Hematopoietic multipotent progenitor cell treated with erythropoietin and hydrocortisone succinate and interleukin-3 and kit ligand, for 6 days (in vitro differentiated cells): ENCODE measurements at regions not wholly inside any gene's neighbourhood (a gene's known extent, or its start where the extent isn't known, plus 50 kb on each side); places are given as distances from the start of the nearest gene placed in this dataset.
"Not testable (repeated sequence)": the region's sequence is repeated elsewhere in the genome, so short reads cannot be mapped to it uniquely, and the experiment has no call there.

Experiments
- DNase-seq: peaks from one replicate; pipeline ENCODE4 v3.0.0-alpha.2; 2015

DNA sequence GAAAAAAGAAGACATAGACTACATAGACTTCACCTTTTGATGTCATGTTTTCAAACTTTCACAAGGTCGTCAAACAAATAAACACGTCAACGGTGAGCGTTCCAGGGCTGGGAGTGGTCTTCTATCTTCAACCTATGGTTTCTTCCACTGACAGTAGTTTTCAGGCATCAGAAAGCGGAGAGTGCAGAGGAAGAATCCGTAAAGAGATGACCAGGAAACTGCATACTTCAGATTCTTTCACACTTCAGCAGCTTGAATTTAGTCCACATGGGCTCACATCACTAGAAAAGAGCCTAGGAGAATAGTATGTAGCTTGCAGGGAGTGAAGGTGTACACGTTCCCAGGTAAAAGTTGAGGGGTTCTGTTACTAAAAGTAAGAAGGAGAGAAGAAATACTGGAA lies 58.5 kb downstream of the NPY1R start:
- DNase-seq: no peak

DNA sequence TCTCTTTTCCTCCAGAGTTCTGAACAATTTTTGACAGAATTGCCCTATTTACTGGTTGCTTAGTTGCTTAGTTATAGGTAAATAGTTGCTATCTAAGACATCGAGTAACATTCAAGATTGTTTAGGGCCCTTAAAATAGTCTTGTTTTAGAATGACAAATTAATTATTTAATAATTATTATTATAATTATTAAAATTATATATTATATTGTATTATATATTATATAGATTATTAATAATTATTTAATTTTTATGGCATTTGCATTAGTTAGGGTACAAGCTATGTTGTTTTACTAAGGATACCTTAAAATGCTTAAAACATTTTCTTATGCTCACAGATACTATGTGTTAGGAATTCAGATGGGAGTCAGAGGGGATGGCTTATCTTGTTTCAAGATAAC lies 59.2 kb downstream of the NPY1R start:
- no peak for DNase-seq

DNA sequence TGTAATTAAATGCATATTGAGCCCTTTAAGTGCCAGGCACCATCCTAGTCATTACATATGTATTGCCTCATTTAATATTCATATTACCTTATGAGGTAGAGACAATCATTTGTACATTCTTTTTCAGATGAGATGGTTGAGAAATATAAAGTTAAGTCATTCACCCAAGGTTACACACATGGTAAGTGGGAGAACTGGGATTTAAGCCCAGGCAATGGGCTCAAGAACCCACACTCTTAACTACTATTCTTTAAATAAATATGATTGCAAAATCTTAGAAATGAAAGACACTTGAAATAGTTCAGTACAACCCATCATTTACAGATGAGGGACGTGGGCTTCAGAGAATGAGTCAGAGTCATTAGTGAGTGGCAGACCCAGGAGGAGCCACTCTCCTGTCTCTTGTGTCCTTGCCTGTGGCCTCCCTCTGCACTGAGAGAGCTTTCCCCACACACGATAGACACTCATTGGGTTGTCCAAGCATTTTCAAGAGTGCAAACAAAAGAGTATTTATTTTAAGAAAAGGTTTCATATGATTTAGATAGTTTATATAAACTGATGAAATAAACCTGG lies 60.8 kb downstream of the NPY1R start:
- DNase-seq: no peak

DNA sequence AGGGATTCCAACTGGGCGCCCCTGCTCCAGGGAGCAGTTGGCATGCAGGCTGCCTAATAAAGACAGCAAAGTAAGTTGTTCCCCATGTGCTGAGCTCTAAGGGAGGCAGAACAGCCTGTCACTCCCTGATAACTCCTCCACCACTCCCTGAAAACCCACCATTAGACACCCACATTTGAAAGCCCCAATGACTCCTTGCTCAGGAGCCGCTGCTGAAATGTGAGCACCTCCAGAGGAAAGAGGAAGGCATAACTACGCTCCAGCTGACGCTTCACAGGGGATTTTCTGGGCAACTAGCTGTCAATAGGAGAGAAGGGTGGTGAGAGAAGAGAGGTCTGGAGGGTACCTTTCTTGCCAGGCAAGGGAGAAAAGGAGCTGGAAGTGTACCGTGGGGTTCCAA lies 62.5 kb downstream of the NPY1R start:
- DNase-seq: no peak

DNA sequence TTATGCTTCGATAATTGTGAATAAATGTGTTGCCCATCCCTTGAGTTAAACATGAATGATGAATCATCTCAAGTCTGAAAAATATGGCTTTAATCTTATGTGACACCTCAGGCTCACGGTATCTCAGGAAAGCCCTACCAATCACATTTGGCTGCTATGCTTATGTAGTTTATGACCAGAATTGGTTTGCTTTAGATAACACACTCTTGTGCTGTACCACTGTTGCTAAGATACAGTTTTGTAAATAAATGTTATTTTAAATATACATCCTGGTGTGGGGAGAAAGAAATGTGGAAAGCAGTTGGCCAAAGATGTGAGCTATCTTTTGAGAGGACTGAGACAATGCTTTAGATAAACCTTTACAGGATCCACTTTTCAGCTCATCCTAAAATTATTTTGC lies 63.2 kb downstream of the NPY1R start:
- no peak for DNase-seq

DNA sequence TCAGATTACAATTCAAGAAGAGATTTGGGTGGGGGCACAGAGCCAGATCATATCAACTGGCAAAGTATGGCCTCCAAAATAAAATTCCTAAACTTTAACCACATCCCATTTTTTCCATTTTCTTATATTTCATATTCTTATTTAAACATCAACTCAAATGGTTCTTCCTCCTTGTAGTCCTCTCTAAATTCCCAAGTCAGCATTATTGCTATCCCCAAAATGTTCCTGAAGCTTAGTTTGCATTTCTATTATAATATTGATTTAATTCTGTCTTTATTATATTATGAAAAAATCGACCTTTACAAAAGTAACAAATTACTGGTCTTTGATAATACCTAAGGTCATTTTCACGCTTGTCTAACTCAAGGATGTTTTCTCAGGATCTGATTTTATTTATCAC lies 67.5 kb downstream of the NPY1R start:
- DNase-seq: no peak

DNA sequence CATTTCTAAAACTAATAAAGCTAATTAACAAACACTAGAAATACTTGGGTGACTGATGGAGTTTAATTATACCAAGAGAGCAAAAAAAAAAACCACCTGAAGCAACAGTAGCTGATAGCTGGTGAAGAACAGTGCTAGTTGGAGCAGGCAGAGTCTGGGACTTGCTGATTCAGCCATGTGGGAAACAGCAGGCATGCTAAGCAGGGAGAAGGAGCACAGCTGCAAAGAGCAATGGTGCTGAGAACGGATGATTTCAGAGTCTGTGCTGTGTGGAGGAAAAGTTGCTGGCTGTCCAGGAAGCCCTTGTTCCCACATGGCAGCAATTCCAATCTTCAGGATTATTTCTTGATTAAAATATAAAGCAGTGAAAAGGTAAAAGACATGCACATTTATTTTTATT lies 68.8 kb downstream of the NPY1R start:
- DNase-seq: no peak

DNA sequence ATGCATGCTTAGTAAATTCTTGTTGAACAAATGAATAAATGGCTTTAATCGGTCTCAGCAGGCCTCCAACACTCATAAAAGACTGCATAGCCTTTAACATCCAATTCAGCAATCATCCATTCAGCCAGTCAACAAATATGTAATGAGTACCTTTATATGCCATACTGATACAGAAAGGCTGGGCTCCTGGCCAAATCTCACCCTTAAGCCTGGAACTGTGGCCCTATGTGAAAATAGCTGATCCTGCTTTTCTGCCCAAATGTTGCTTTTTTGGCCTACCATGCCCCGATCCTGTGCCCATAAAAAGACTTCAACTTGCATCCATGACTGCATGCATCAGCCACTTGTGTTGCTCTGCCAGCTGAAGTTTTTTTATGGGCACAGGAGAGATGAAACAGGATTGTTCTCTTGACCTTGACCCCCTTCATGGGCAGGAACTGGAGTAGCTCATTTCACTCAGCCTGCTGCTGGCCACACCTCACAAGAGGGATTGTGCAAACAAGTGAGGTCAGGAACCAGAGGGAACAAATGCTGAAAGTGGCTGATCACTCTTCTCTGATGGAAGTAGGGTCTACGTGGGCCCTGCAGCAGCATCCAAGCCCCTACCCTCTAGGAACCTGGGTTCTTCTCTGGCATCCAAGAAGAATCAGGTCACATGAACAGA lies 75.6 kb downstream of the NPY1R start:
- no peak for DNase-seq

DNA sequence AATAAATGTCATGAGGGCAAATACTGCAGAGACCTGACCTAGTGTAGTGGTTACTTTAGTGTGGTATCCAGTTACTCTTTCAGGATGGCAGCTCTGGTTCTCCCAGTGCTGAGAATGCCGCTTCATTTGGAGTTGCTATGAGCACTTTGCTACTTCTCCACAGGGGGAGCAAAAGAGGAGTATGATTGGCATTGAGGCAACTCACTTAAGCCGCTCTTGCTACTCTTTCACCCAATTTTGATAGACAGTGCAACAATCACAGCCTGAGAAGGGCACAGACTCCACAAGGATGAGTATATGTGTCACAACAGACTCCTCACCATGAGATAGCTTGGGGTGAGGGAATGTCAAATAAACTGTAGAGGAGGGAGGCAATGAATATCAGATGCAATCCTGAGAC lies 81.2 kb downstream of the NPY1R start:
- DNase-seq: peak; percentile 35

DNA sequence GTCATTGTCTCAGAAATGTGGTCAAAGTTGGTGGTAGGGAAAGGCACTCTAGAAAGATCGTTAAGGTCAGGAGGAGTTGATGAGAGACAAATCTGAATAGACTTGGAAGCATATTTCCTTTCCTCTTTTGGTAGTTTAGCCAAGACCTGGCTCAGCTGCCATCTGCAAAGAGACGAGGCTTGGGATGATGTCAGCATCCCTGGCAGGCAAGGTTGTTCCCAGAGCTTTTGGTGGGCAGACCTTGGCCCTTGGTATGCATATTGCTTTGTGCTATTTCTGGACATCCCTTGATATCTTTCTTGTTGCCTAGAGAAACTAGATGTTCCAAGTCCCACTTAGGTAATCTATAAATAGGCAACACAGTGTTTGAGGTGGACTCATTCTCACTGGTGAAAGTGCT lies 82.4 kb upstream of the NAF1 start:
- no peak for DNase-seq

DNA sequence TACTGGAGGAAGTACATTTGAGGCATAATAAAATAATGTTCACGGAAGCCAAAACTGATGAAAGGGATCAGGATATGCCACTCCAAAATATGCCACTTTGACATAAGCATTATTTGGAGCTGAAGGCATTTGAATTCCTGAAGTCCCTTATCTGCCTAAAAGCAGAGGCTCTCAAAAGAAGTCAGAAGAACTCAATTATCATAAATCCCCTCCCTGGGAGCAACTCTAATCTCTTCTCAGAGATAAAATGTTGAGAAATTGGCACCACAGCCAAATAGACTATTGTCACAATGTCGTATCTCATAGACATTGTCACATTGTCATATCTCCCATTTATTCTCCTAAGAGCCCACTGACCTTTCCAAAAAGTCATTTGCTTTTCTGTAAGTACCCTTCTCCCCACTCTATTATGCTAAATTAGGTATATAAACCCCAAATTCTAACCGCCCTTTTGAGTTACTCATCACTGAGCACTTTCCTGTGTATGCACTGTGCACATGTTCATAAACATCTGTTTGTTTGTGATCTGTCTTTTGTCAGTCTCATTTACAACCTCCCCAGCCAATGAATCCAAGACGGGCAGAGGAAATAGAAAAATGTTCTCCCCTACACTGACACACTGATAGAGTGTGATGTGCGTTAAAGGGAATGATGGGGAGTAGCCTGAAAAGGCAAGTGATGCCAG lies 78.5 kb upstream of the NAF1 start:
- peak; percentile 2 for DNase-seq

DNA sequence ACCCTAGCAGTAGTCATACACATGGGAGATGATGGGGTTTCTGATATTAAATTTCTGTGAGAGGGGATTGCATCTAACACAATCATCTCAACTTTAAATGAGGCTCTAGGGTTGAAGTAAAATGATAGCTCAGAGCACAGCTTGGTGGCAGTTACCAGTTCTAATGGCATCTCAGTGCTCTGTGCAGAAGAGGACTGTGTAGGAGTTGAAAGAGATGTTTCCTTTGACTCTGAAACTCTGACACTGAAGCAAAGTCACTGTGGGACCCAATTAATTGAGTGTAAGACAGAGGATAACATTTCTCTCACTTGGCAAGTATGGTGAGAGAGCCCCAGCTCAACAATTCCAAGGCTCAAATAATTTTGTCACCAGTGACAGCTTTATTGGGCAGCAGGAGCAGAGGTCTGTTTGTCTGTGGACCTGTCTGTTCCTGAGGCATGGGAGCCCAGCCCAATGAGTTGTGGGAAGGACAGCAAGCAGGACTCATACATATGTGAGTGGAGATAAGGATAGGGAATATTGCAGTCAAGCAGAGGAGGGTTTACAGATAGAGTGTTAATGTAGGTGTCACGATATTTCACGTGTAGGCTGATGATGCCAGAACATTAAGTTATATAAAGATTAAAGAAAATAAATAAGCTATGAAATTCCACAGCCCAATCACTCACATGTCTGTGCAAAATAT lies 76.7 kb upstream of the NAF1 start:
- DNase-seq: no peak

DNA sequence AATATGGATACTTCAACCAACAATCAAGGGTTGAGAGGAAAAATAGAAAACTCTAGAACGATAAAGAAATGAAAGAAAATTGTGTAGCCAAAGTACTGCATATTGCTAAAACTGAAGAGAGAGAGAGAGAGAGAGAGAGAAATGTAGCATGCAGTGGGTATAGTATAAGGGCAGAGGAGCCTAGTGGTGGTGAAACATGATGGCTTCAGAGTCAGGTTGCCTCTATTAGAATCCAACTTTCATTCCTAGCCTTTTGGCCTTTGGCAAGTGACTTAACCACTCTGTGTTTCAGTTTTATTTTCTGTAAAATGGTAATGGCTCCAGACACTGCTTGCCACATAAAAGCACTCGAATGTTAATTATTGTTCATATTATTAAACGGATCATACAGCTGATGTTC lies 71.2 kb upstream of the NAF1 start:
- no peak for DNase-seq

DNA sequence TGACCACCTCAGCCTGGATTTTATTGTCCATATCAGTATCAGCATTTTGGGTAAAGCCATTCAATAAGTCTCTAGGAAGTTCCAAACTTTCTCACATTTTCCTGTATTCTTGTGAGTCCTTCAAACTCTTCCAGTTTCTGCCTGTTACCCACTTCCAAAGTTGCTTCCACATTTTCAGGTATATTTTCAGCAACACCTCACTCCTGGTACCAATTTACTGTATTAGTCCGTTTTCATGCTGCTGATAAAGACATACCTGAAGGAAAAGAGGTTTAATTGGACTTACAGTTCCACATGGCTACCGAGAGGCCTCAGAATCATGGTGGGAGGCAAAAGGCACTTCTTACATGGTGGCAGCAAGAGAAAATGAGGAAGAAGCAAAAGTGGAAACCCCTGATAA lies 69.7 kb upstream of the NAF1 start:
- DNase-seq: not testable (repeated sequence)

DNA sequence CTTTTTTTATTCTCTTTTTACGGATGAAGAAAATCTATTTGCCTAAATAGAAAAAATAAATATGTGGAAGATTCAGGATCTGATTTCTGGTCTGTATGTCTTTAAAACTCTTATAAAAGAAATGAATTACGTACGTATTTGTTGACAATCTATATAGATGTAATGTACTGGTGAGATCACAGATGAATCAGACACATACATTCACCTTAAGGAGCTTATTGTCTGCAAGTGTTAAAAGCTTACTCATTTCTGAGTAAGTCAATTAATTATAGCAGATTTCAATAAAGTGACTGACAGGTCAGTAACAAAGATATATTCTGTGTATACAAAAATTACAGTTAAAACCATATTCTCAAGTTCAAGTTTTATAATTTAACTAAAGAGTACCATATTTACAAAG lies 66.6 kb upstream of the NAF1 start:
- no peak for DNase-seq

DNA sequence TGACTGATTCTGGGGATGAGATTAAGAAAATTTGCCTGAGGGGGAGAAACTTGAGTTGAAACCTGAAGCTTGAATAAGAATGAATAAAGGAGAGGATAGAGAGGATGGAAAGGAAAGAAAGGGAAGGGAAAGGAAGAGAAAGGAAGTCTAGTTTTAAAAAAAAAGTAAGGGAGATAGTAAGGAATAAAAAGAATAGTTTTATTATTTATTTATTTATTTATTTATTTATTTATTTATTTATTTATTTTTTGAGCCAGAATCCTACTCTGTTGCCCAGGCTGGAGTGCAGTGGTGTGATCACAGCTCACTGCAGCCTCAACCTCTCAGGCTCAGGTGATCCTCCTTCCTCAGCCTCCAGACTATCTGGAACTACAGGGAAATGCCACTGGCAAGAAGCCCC lies 62.0 kb upstream of the NAF1 start:
- no peak for DNase-seq

DNA sequence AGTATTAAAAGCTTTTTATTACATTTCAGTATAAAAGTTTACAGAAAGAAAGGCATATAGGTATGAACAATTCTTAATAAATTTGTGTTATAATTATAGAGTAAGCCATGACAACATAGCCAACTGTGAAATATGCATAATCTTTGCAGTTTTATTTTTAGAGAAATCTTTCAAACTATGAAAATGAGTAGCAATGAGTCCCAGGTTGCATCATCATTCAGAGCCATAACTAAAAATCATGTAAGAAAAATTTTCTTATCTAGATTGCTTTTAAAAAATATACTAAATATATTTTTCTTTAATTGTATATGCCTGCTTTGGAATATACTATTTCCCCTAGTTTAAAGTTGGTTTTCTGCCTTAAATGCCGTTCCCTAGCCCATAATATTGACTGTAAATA lies 54.8 kb upstream of the NAF1 start:
- DNase-seq: no peak

DNA sequence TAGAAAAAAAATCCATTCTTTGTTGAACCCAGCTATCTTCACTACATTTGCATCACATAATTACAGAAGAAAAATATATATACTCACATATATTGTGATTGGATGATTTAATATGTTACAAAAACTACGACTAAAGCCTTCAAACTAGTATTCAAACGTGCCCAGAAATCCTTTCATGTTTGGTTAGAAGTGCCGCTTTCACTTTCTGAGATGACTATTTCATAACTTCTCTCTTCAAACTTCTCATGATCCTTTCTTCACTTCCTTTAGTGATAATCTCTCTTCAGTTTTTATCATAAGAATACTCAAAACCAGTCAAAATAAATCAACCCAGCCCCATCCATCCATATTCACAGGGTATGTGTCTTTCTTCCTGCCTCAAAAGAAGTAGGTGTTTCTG lies 50.8 kb upstream of the NAF1 start:
- no peak for DNase-seq
